SJCRH30 (cell line): ENCODE measurements at regions not wholly inside any gene's neighbourhood (a gene's known extent, or its start where the extent isn't known, plus 50 kb on each side); places are given as distances from the start of the nearest gene placed in this dataset.

Experiments
- DNase-seq, 2 experiments: peaks; one replicate each; pipeline ENCODE4 v3.0.0-alpha.2; 2015 to 2020
- H3K27ac ChIP-seq: fragments of 250-450 bp; sonication (Bioruptor Pico); 2 replicates; pipeline ENCODE4 v1.5.1; 2020; ENCODE audit warnings: mild to moderate bottlenecking, moderate library complexity
- H3K27me3 ChIP-seq: fragments of 250-450 bp; sonication (Bioruptor Pico); 2 replicates; pipeline ENCODE4 v1.5.1; 2020; ENCODE audit warnings: mild to moderate bottlenecking, moderate library complexity
- H3K36me3 ChIP-seq: fragments of 250-450 bp; sonication (Bioruptor Pico); 2 replicates; pipeline ENCODE4 v1.5.1; 2020; ENCODE audit warnings: mild to moderate bottlenecking, moderate library complexity
- H3K4me1 ChIP-seq: fragments of 250-450 bp; sonication (Bioruptor Pico); 2 replicates; pipeline ENCODE4 v1.5.1; 2020; ENCODE audit warnings: mild to moderate bottlenecking, moderate library complexity
- H3K4me3 ChIP-seq: fragments of 250-450 bp; sonication (Bioruptor Pico); 2 replicates; pipeline ENCODE4 v1.5.1; 2020; ENCODE audit warnings: mild to moderate bottlenecking, moderate library complexity
- H3K9me3 ChIP-seq: fragments of 250-450 bp; sonication (Bioruptor Pico); replicated peaks from 2 replicates; pipeline ENCODE4 v1.5.1; 2020; ENCODE audit warnings: mild to moderate bottlenecking, moderate library complexity

- Histone ChIP-seq H3K27ac (no peak overlapping the region), H3K36me3 (no peaks in the 10 kb centered on the region)
Observed at GRCh38 chr6:148240861-148241477, 101.7 kb upstream of the SASH1 start.

GRCh38 chr6:148242180-148242579, 100.5 kb upstream of the SASH1 start:
- peaks cover 25% of the 10 kb centered on the region for H3K4me1 ChIP-seq
- H3K27ac ChIP-seq = no peak overlapping the region
- no peak for DNase-seq
- H3K4me3 ChIP-seq = no peak overlapping the region
- no peaks in the 10 kb centered on the region for H3K27me3 ChIP-seq
- H3K9me3 ChIP-seq = no peaks in the 10 kb centered on the region
- H3K36me3 ChIP-seq = no peaks in the 10 kb centered on the region

More at GRCh38 chr6:148240861-148241477, 101.7 kb upstream of the SASH1 start:
- Histone ChIP-seq H3K27me3 (no peaks in the 10 kb centered on the region), H3K4me3 (no peak overlapping the region), H3K9me3 (no peaks in the 10 kb centered on the region), H3K4me1 (peaks cover 17% of the 10 kb centered on the region)
- no peak for DNase-seq

- peaks cover 40% of the 10 kb centered on the region for H3K4me1 ChIP-seq
- DNase-seq = peak; percentile 83 to 89
- peak overlapping the region; percentile 61 for H3K27ac ChIP-seq
- no peaks in the 10 kb centered on the region for H3K27me3 ChIP-seq
- H3K4me3 ChIP-seq = peak overlapping the region; percentile 11
- no peaks in the 10 kb centered on the region for H3K9me3 ChIP-seq
- H3K36me3 ChIP-seq = no peaks in the 10 kb centered on the region
Observed at GRCh38 chr6:148244217-148244935, 98.3 kb upstream of the SASH1 start.

GRCh38 chr6:148247386-148248063, 95.1 kb upstream of the SASH1 start:
- Histone ChIP-seq H3K9me3 (no peaks in the 10 kb centered on the region), H3K27ac (peak overlapping the region; percentile 62), H3K27me3 (no peaks in the 10 kb centered on the region), H3K4me3 (no peak overlapping the region), H3K36me3 (no peaks in the 10 kb centered on the region), H3K4me1 (peaks cover 43% of the 10 kb centered on the region)
- peak; percentile 61 to 77 for DNase-seq

- Histone ChIP-seq H3K27ac (no peak overlapping the region), H3K4me1 (peaks cover 38% of the 10 kb centered on the region), H3K27me3 (no peaks in the 10 kb centered on the region), H3K36me3 (no peaks in the 10 kb centered on the region), H3K9me3 (no peaks in the 10 kb centered on the region), H3K4me3 (no peak overlapping the region)
- no peak for DNase-seq
Observed at GRCh38 chr6:148249160-148249559, 93.5 kb upstream of the SASH1 start.

GRCh38 chr6:148249679-148250375, 92.8 kb upstream of the SASH1 start:
- Histone ChIP-seq H3K4me3 (no peak overlapping the region), H3K27me3 (no peaks in the 10 kb centered on the region), H3K36me3 (no peaks in the 10 kb centered on the region), H3K4me1 (peaks cover 33% of the 10 kb centered on the region), H3K9me3 (no peaks in the 10 kb centered on the region), H3K27ac (no peak overlapping the region)
- no peak for DNase-seq

GRCh38 chr6:148250975-148251685, 91.5 kb upstream of the SASH1 start:
- DNase-seq = peak in 1 of 2 experiments; percentile 56
- Histone ChIP-seq H3K9me3 (no peaks in the 10 kb centered on the region), H3K27ac (no peak overlapping the region), H3K36me3 (no peaks in the 10 kb centered on the region), H3K27me3 (no peaks in the 10 kb centered on the region), H3K4me3 (no peak overlapping the region), H3K4me1 (peaks cover 26% of the 10 kb centered on the region)

GRCh38 chr6:148251891-148252290, 90.7 kb upstream of the SASH1 start:
- no peak overlapping the region for H3K4me3 ChIP-seq
- no peaks in the 10 kb centered on the region for H3K9me3 ChIP-seq
- no peak overlapping the region for H3K27ac ChIP-seq
- H3K27me3 ChIP-seq = no peaks in the 10 kb centered on the region
- peaks cover 21% of the 10 kb centered on the region for H3K4me1 ChIP-seq
- no peaks in the 10 kb centered on the region for H3K36me3 ChIP-seq
- DNase-seq = no peak

- H3K9me3 ChIP-seq = no peaks in the 10 kb centered on the region
- no peaks in the 10 kb centered on the region for H3K36me3 ChIP-seq
- no peak overlapping the region for H3K27ac ChIP-seq
- DNase-seq = no peak
- H3K4me3 ChIP-seq = no peak overlapping the region
- H3K27me3 ChIP-seq = no peaks in the 10 kb centered on the region
- H3K4me1 ChIP-seq = no peaks in the 10 kb centered on the region
Observed at GRCh38 chr6:148257810-148258209, 84.8 kb upstream of the SASH1 start.

- Histone ChIP-seq H3K36me3 (no peaks in the 10 kb centered on the region), H3K4me1 (no peaks in the 10 kb centered on the region), H3K4me3 (no peak overlapping the region), H3K9me3 (no peaks in the 10 kb centered on the region), H3K27me3 (no peaks in the 10 kb centered on the region), H3K27ac (no peak overlapping the region)
- no peak for DNase-seq
Observed at GRCh38 chr6:148258868-148259267, 83.8 kb upstream of the SASH1 start.

- Histone ChIP-seq H3K27me3 (no peaks in the 10 kb centered on the region), H3K36me3 (no peaks in the 10 kb centered on the region), H3K27ac (no peak overlapping the region), H3K9me3 (no peaks in the 10 kb centered on the region), H3K4me1 (no peaks in the 10 kb centered on the region), H3K4me3 (no peak overlapping the region)
- DNase-seq = no peak
Observed at GRCh38 chr6:148261470-148261869, 81.2 kb upstream of the SASH1 start.

- Histone ChIP-seq H3K4me1 (no peaks in the 10 kb centered on the region), H3K4me3 (no peak overlapping the region), H3K27me3 (no peaks in the 10 kb centered on the region), H3K9me3 (no peaks in the 10 kb centered on the region), H3K27ac (no peak overlapping the region), H3K36me3 (no peaks in the 10 kb centered on the region)
- DNase-seq = no peak
Observed at GRCh38 chr6:148263010-148263409, 79.6 kb upstream of the SASH1 start.

GRCh38 chr6:148263961-148264360, 78.7 kb upstream of the SASH1 start:
- Histone ChIP-seq H3K4me1 (no peaks in the 10 kb centered on the region), H3K9me3 (no peaks in the 10 kb centered on the region), H3K4me3 (no peak overlapping the region), H3K27me3 (no peaks in the 10 kb centered on the region), H3K36me3 (no peaks in the 10 kb centered on the region), H3K27ac (no peak overlapping the region)
- no peak for DNase-seq

GRCh38 chr6:148265054-148265453, 77.6 kb upstream of the SASH1 start:
- no peaks in the 10 kb centered on the region for H3K4me1 ChIP-seq
- H3K27me3 ChIP-seq = no peaks in the 10 kb centered on the region
- H3K27ac ChIP-seq = no peak overlapping the region
- no peaks in the 10 kb centered on the region for H3K36me3 ChIP-seq
- DNase-seq = no peak
- no peak overlapping the region for H3K4me3 ChIP-seq
- H3K9me3 ChIP-seq = no peaks in the 10 kb centered on the region
